Vagina (tissue), 2 donors: ENCODE measurements at regions not wholly inside any gene's neighbourhood (a gene's known extent, or its start where the extent isn't known, plus 50 kb on each side); places are given as distances from the start of the nearest gene placed in this dataset.

Experiments used
- DNase-seq, 2 donors: peaks; one replicate each; pipeline ENCODE4 v3.0.0-alpha.2; 2017; ENCODE audit errors: extremely low spot score in 2 of 2
- H3K27ac ChIP-seq: fragments of 200-600 bp; sonication (generic); one replicate; pipeline ENCODE4 v1.5.1; 2019
- H3K27me3 ChIP-seq: fragments of 200-600 bp; sonication (generic); one replicate; pipeline ENCODE4 v1.5.1; 2019
- H3K36me3 ChIP-seq, 2 donors: fragments of 200-600 bp; sonication (generic); one replicate each; pipeline ENCODE4 v1.5.1; 2017 to 2019
- H3K4me1 ChIP-seq: fragments of 200-600 bp; sonication (generic); one replicate; pipeline ENCODE4 v1.5.1; 2019
- H3K4me3 ChIP-seq, 2 donors: fragments of 200-600 bp; sonication (generic); 1 replicate in 1 of 2; 2 replicates in 1 of 2; pipeline ENCODE4 v1.5.1; 2016 to 2019
- H3K9me3 ChIP-seq: fragments of 200-600 bp; sonication (generic); one replicate; pipeline ENCODE4 v1.5.1; 2019
- POLR2A ChIP-seq, 2 donors: fragments of 450-650 bp; IDR thresholded peaks; one replicate each; pipeline ENCODE4 v1.6.1; 2017; ENCODE audit warnings: antibody characterized with exemption in 2 of 2, mild to moderate bottlenecking in 2 of 2, moderate library complexity in 2 of 2
- POLR2AphosphoS5 ChIP-seq, 2 donors: sonication (generic); formaldehyde crosslinking; IDR thresholded peaks; one replicate each; pipeline ENCODE4 v1.9.0; 2017; ENCODE audit warnings: antibody characterized with exemption in 2 of 2, mild to moderate bottlenecking in 2 of 2, low read depth in 1 of 2; ENCODE audit not compliant: insufficient read depth in 1 of 2
- intact Hi-C: fragments of 100-400 bp; cut with DNase I; formaldehyde crosslinking; loops from one replicate; pipeline ENCODE4 v1.15.1; 2023
- TF ChIP-seq, protein P1 (sequence below), 3 experiments: fragments of 450-650 bp in 2 of 3; fragments of 200-600 bp in 1 of 3; sonication (generic) in 1 of 3; IDR thresholded peaks; one replicate each; pipeline ENCODE4 v1.5.1; 2017 to 2019; ENCODE audit warnings: antibody characterized with exemption in 3 of 3, mild to moderate bottlenecking in 2 of 3, moderate library complexity in 2 of 3

DNA sequence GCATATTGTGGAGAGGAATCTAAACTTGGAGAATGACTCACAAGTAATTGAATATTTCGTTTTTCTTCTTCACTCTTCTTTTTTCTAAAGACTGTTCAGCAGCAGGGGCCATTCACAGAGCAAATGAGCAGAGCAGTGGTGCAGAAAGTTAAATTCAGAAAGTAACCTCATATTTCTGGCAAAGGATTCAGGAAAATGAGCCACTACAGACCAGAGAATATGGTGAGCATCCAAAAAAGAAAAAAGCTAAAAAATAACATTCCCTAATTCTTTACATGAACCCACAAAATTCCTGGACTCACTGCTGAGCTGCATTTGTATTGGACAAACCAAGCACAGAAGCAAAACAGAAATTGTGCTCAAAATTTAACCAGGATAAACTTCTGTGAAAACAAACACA is 1486.8 kb upstream of the C9orf72 start:
- H3K27me3 ChIP-seq = no peaks in the 10 kb centered on the region
- no peak overlapping the region for H3K27ac ChIP-seq
- TF ChIP-seq POLR2A (IDR thresholded peaks at IDR 0.05) = no peak
- no peak for TF ChIP-seq POLR2AphosphoS5 (IDR thresholded peaks at IDR 0.05; ENCODE audit: insufficient read depth in 1 of 2, low read depth in 1 of 2)
- TF ChIP-seq, protein P1, sequence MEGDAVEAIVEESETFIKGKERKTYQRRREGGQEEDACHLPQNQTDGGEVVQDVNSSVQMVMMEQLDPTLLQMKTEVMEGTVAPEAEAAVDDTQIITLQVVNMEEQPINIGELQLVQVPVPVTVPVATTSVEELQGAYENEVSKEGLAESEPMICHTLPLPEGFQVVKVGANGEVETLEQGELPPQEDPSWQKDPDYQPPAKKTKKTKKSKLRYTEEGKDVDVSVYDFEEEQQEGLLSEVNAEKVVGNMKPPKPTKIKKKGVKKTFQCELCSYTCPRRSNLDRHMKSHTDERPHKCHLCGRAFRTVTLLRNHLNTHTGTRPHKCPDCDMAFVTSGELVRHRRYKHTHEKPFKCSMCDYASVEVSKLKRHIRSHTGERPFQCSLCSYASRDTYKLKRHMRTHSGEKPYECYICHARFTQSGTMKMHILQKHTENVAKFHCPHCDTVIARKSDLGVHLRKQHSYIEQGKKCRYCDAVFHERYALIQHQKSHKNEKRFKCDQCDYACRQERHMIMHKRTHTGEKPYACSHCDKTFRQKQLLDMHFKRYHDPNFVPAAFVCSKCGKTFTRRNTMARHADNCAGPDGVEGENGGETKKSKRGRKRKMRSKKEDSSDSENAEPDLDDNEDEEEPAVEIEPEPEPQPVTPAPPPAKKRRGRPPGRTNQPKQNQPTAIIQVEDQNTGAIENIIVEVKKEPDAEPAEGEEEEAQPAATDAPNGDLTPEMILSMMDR (IDR thresholded peaks at IDR 0.05) = no peak
- no peak overlapping the region for H3K4me3 ChIP-seq
- H3K4me1 ChIP-seq = no peaks in the 10 kb centered on the region
- H3K36me3 ChIP-seq = no peaks in the 10 kb centered on the region
- no peak for DNase-seq
- intact Hi-C loops = no loop called here
- no peaks in the 10 kb centered on the region for H3K9me3 ChIP-seq

DNA sequence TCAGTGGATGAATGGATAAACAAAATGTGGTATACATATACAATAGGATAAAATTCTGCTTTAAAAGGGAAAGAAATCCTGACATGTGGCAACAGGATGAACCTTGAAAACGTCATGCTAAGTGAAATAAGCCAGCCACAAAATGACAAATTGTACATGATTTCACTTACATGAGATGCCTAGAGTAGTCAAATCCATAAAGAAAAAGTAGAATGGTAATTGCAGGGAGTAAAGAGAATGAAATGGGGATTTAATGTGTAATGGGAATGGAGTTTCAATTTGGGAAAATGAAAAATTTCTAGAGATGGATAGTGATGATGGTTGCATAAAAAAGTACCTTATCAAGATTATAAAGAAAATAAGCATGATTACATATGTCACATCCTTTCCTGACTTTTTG is 1489.2 kb upstream of the C9orf72 start:
- no peak overlapping the region for H3K27ac ChIP-seq
- TF ChIP-seq POLR2A (IDR thresholded peaks at IDR 0.05) (no peak), POLR2AphosphoS5 (IDR thresholded peaks at IDR 0.05; ENCODE audit: insufficient read depth in 1 of 2, low read depth in 1 of 2) (no peak)
- TF ChIP-seq, protein P1 (IDR thresholded peaks at IDR 0.05) = no peak
- intact Hi-C loops = no loop called here
- DNase-seq = no peak
- no peaks in the 10 kb centered on the region for H3K27me3 ChIP-seq
- H3K36me3 ChIP-seq = no peaks in the 10 kb centered on the region
- no peaks in the 10 kb centered on the region for H3K4me1 ChIP-seq
- no peaks in the 10 kb centered on the region for H3K9me3 ChIP-seq
- no peak overlapping the region for H3K4me3 ChIP-seq

DNA sequence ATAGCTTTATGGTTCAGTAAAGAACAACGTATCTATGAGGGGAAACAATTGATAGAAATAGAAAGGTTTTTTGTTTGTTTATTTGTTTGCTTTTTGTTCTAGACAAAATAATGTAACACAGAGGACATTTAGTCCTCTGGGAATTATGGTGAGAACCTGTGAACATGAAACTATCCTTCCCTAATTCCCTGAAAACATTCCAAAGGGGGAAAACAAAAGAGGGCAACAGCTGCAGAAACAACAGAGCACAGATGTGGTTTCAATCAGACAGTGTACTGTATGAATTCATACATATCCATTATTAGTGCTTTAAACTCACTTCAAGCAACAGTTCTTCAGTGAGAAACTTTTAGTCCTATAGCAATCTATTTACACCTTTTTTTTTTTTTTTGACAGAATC is 1489.8 kb upstream of the C9orf72 start:
- DNase-seq = no peak
- no peak overlapping the region for H3K27ac ChIP-seq
- H3K36me3 ChIP-seq = no peaks in the 10 kb centered on the region
- TF ChIP-seq POLR2A (IDR thresholded peaks at IDR 0.05) (no peak), POLR2AphosphoS5 (IDR thresholded peaks at IDR 0.05; ENCODE audit: insufficient read depth in 1 of 2, low read depth in 1 of 2) (no peak)
- TF ChIP-seq, protein P1 (IDR thresholded peaks at IDR 0.05) = no peak
- intact Hi-C loops = no loop called here
- no peaks in the 10 kb centered on the region for H3K9me3 ChIP-seq
- no peak overlapping the region for H3K4me3 ChIP-seq
- H3K27me3 ChIP-seq = no peaks in the 10 kb centered on the region
- no peaks in the 10 kb centered on the region for H3K4me1 ChIP-seq

DNA sequence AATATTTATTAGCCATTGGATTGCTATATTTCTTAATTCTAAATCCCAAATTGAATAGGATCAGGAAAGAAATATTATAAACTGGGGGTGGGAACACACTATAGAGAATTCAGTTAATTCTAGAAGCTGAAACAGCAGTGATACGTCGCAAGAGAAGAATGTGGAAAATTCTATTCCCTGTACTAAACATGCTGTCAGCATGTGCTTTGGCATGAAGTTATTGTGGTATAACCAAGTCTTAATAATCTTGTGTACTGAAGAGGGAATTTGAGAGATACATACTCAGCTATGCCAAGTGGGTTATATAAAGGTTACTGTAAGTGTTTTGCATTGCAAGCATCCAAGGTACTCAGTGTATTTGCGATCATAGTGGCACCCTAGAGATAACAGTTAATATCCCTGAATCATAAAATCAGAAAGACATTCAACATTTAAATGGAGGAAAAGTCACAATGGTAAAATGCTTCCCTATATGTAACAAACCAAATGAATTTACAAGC is 1492.9 kb upstream of the C9orf72 start:
- Histone ChIP-seq H3K4me3 (no peak overlapping the region), H3K27me3 (no peaks in the 10 kb centered on the region), H3K9me3 (no peaks in the 10 kb centered on the region), H3K36me3 (no peaks in the 10 kb centered on the region), H3K4me1 (no peaks in the 10 kb centered on the region), H3K27ac (no peak overlapping the region)
- no peak for DNase-seq
- intact Hi-C loops = no loop called here
- TF ChIP-seq POLR2AphosphoS5 (IDR thresholded peaks at IDR 0.05; ENCODE audit: insufficient read depth in 1 of 2, low read depth in 1 of 2) (no peak), POLR2A (IDR thresholded peaks at IDR 0.05) (no peak)
- TF ChIP-seq, protein P1 (IDR thresholded peaks at IDR 0.05) = no peak

DNA sequence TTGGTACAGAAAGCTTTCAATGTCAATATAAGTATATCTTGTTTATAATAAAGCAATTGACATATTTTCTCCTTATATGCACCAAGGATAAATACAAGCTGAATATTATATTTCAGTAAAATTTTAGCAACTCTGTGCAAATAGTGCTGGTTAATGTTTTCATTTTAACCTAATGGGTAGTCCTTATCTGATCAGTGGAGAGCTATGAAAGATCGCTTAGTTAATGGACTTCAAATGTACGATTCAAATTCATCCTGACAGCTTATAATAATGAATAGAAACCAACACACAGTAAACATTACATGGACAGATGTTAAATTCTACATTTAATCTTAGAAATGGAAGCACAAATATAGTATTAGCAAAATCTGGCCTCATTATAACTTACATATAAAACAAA is 1495.2 kb upstream of the C9orf72 start:
- Histone ChIP-seq H3K4me1 (no peaks in the 10 kb centered on the region), H3K27ac (no peak overlapping the region), H3K36me3 (no peaks in the 10 kb centered on the region), H3K27me3 (no peaks in the 10 kb centered on the region), H3K4me3 (no peak overlapping the region), H3K9me3 (no peaks in the 10 kb centered on the region)
- no peak for DNase-seq
- intact Hi-C loops = no loop called here
- TF ChIP-seq, protein P1 (IDR thresholded peaks at IDR 0.05) = no peak
- TF ChIP-seq POLR2AphosphoS5 (IDR thresholded peaks at IDR 0.05; ENCODE audit: insufficient read depth in 1 of 2, low read depth in 1 of 2) = no peak
- TF ChIP-seq POLR2A (IDR thresholded peaks at IDR 0.05) = no peak
